ENCODE measurements at regions not wholly inside any gene's neighbourhood (a gene's known extent, or its start where the extent isn't known, plus 50 kb on each side); places are given as distances from the start of the nearest gene placed in this dataset.
A peak's percentile ranks its signal among the peaks of the same experiment; 100 is the strongest.

GRCh38 chr3:187929112-187929816, 184.0 kb upstream of the BCL6 start:
- TF ChIP-seq RUNX3 (IDR thresholded peaks at IDR 0.05; ENCODE audit: low read length) (peak; percentile 19; the same call in 1 of the 2 replicates), TAF1 (IDR thresholded peaks at IDR 0.05; ENCODE audit: borderline replicate concordance, low read depth, low read length) (no peak)
- FAIRE-seq (no peak), DNase-seq (ENCODE audit: low read depth, low spot score) (no peak), ATAC-seq (no peak; the same call in 2 of the 3 replicates)
- BruUV-seq (replicated peaks), result no TSS peak
- intact Hi-C loops (cut with micrococcal nuclease; ENCODE audit: unreplicated experiment) (no loop called here), in situ Hi-C loops (cut with MboI) (no loop called here)
- peaks cover 5% of the 10 kb centered on the region for H3K4me1 ChIP-seq (ENCODE audit: control insufficient read depth, insufficient read depth, low read length)
- H3K79me2 ChIP-seq (ENCODE audit: control insufficient read depth, insufficient read depth, low read length), result no peaks in the 10 kb centered on the region
- H3K36me3 ChIP-seq (ENCODE audit: control insufficient read depth in 2 of 2, insufficient read depth in 2 of 2, low read length in 1 of 2), result no peaks in the 10 kb centered on the region
- RAD21 ChIA-PET (ENCODE audit: unreplicated experiment), result interaction anchor here (1.0 kb wide), 2 partner anchors 182 to 183 kb away, joined by 3 read pairs; no protein-coding TSS in a partner anchor
- H3K9me3 ChIP-seq (replicated peaks; ENCODE audit: control insufficient read depth, insufficient read depth, low read length), result peaks cover 7% of the 10 kb centered on the region
- H4K20me1 ChIP-seq (ENCODE audit: control insufficient read depth, insufficient read depth), result no peaks in the 10 kb centered on the region
- SMC1A ChIA-PET (ENCODE audit: uncharacterized antibody, unreplicated experiment), result interaction anchor here (1.4 kb wide), 1 partner anchor 91 kb away, joined by 5 read pairs; no protein-coding TSS in a partner anchor
- no peak overlapping the region for H3K4me2 ChIP-seq (ENCODE audit: control insufficient read depth, insufficient read depth)
- CTCF ChIA-PET, result no interaction called here
- H3K9ac ChIP-seq (ENCODE audit: control insufficient read depth, insufficient read depth, low read length), result no peak overlapping the region
- H3K27ac ChIP-seq (ENCODE audit: control insufficient read depth, insufficient read depth), result no peak overlapping the region
- POLR2A ChIA-PET, result no interaction called here
- H3K27me3 ChIP-seq (replicated peaks in 1 of 2; ENCODE audit: control insufficient read depth in 2 of 2, insufficient read depth in 2 of 2, low read length in 1 of 2), result no peaks in the 10 kb centered on the region; a peak in 2 of 4 replicates
- no peak overlapping the region for H3K4me3 ChIP-seq
- H2AFZ ChIP-seq (ENCODE audit: control insufficient read depth, low read depth, low read length), result no peak overlapping the region
- 54% methylated on average over 8 of the region's 8 CpGs for WGBS (ENCODE audit: insufficient coverage, insufficient replicate concordance, low lambda C conversion rate, missing lambda C conversion rate)

DNA sequence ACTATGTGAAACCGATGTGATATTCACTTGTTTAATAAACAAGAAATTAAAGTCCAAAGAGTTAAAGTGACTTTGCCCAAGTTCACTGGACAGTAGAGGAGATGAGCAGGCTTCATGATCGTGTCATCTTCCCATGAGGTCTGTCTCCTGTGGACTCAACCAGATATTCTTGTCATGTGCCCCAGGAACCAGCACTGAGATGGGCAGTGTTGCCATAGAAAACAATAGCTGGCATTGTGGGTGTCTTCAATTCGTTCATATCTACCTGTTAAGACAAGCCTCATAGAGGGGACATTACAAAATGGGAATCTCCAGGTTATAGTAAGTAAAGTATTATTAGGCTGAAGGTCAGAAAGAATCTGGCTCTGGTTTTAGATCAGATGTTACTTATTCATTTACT, 184.8 kb upstream of the BCL6 start:
- CTCF ChIA-PET, result no interaction called here
- peaks cover 9% of the 10 kb centered on the region for H3K4me1 ChIP-seq (ENCODE audit: control insufficient read depth, insufficient read depth, low read length)
- no peak for TF ChIP-seq NFYA (IDR thresholded peaks at IDR 0.05; ENCODE audit: borderline replicate concordance, low read depth, low read length)
- TF ChIP-seq MEF2A (IDR thresholded peaks at IDR 0.05; ENCODE audit: insufficient read depth, low read depth, low read length), result no peak
- no peak for TF ChIP-seq MYC (IDR thresholded peaks at IDR 0.05; ENCODE audit: insufficient read depth, insufficient read length, insufficient replicate concordance, low read length, severe bottlenecking)
- no peak for TF ChIP-seq POLR2AphosphoS5 (IDR thresholded peaks at IDR 0.05; ENCODE audit: low read length)
- TF ChIP-seq USF2 (IDR thresholded peaks at IDR 0.05; ENCODE audit: borderline replicate concordance, low read depth, low read length), result no peak
- TF ChIP-seq ASH2L (IDR thresholded peaks at IDR 0.05; ENCODE audit: borderline replicate concordance, low read depth), result no peak
- no peak for TF ChIP-seq POU2F2 (IDR thresholded peaks at IDR 0.05; ENCODE audit: borderline replicate concordance, low read depth, low read length)
- TF ChIP-seq, protein P1, sequence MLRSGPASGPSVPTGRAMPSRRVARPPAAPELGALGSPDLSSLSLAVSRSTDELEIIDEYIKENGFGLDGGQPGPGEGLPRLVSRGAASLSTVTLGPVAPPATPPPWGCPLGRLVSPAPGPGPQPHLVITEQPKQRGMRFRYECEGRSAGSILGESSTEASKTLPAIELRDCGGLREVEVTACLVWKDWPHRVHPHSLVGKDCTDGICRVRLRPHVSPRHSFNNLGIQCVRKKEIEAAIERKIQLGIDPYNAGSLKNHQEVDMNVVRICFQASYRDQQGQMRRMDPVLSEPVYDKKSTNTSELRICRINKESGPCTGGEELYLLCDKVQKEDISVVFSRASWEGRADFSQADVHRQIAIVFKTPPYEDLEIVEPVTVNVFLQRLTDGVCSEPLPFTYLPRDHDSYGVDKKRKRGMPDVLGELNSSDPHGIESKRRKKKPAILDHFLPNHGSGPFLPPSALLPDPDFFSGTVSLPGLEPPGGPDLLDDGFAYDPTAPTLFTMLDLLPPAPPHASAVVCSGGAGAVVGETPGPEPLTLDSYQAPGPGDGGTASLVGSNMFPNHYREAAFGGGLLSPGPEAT (IDR thresholded peaks at IDR 0.05; ENCODE audit: low read depth), result no peak
- TF ChIP-seq HDAC6 (IDR thresholded peaks at IDR 0.05; ENCODE audit: unreplicated experiment), result no peak
- TF ChIP-seq, protein P2, sequence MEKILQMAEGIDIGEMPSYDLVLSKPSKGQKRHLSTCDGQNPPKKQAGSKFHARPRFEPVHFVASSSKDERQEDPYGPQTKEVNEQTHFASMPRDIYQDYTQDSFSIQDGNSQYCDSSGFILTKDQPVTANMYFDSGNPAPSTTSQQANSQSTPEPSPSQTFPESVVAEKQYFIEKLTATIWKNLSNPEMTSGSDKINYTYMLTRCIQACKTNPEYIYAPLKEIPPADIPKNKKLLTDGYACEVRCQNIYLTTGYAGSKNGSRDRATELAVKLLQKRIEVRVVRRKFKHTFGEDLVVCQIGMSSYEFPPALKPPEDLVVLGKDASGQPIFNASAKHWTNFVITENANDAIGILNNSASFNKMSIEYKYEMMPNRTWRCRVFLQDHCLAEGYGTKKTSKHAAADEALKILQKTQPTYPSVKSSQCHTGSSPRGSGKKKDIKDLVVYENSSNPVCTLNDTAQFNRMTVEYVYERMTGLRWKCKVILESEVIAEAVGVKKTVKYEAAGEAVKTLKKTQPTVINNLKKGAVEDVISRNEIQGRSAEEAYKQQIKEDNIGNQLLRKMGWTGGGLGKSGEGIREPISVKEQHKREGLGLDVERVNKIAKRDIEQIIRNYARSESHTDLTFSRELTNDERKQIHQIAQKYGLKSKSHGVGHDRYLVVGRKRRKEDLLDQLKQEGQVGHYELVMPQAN (conservative IDR thresholded peaks at IDR 0.05), result no peak
- no peak for TF ChIP-seq JUNB (IDR thresholded peaks at IDR 0.05)

More for the DNA sequence above, 184.8 kb upstream of the BCL6 start:
- no peaks in the 10 kb centered on the region for H4K20me1 ChIP-seq (ENCODE audit: control insufficient read depth, insufficient read depth)
- RAD21 ChIA-PET (ENCODE audit: unreplicated experiment), result no interaction called here
- no TSS peak for BruUV-seq (replicated peaks)
- ATAC-seq (no peak), FAIRE-seq (no peak), DNase-seq (ENCODE audit: low read depth, low spot score) (no peak)
- in situ Hi-C loops (cut with MboI), result no loop called here
- SMC1A ChIA-PET (ENCODE audit: uncharacterized antibody, unreplicated experiment), result interaction anchor here (1.4 kb wide), 1 partner anchor 92 kb away, joined by 5 read pairs; no protein-coding TSS in a partner anchor
- 46% methylated on average over 3 of the region's 3 CpGs for WGBS (ENCODE audit: insufficient coverage, insufficient replicate concordance, low lambda C conversion rate, missing lambda C conversion rate)
- no peak overlapping the region for H3K27ac ChIP-seq (ENCODE audit: control insufficient read depth, insufficient read depth)
- POLR2A ChIA-PET, result no interaction called here
- no peak overlapping the region for H3K4me3 ChIP-seq
- H3K79me2 ChIP-seq (ENCODE audit: control insufficient read depth, insufficient read depth, low read length), result no peaks in the 10 kb centered on the region
- H3K9ac ChIP-seq (ENCODE audit: control insufficient read depth, insufficient read depth, low read length), result no peak overlapping the region
- no peaks in the 10 kb centered on the region; a peak in 2 of 4 replicates for H3K27me3 ChIP-seq (replicated peaks in 1 of 2; ENCODE audit: control insufficient read depth in 2 of 2, insufficient read depth in 2 of 2, low read length in 1 of 2)
- intact Hi-C loops (cut with micrococcal nuclease; ENCODE audit: unreplicated experiment), result no loop called here
- peaks cover 2% of the 10 kb centered on the region; the same call in 2 of the 3 replicates for H3K9me3 ChIP-seq (replicated peaks; ENCODE audit: control insufficient read depth, insufficient read depth, low read length)
- H2AFZ ChIP-seq (ENCODE audit: control insufficient read depth, low read depth, low read length), result no peak overlapping the region
- no peak overlapping the region for H3K4me2 ChIP-seq (ENCODE audit: control insufficient read depth, insufficient read depth)
- no peaks in the 10 kb centered on the region for H3K36me3 ChIP-seq (ENCODE audit: control insufficient read depth in 2 of 2, insufficient read depth in 2 of 2, low read length in 1 of 2)
